HG03060 (cell line): ENCODE measurements at regions not wholly inside any gene's neighbourhood (a gene's known extent, or its start where the extent isn't known, plus 50 kb on each side); places are given as distances from the start of the nearest gene placed in this dataset.
A peak's percentile ranks its signal among the peaks of the same experiment; 100 is the strongest.

Source experiments
- ATAC-seq: cut with Tn5 transposase; IDR thresholded peaks from one replicate; pipeline ENCODE4 v1.9.1; 2021; ENCODE audit warnings: low read depth, moderate number of reproducible peaks; ENCODE audit not compliant: unreplicated experiment

GRCh38 chr15:85847031-85847430 is 52.3 kb upstream of the KLHL25 start:
- no peak for ATAC-seq

- no peak for ATAC-seq
These were observed 55.2 kb upstream of the KLHL25 start for GRCh38 chr15:85849946-85850345.

- no peak for ATAC-seq
These were observed 58.2 kb upstream of the KLHL25 start for GRCh38 chr15:85852969-85853368.

GRCh38 chr15:85854345-85855097 is 59.8 kb upstream of the KLHL25 start:
- ATAC-seq, result peak; percentile 42

GRCh38 chr15:85858586-85859375 is 64.1 kb upstream of the KLHL25 start:
- peak; percentile 89 for ATAC-seq

- no peak for ATAC-seq
These were observed 64.9 kb upstream of the KLHL25 start for GRCh38 chr15:85859671-85860070.

GRCh38 chr15:85860394-85861161 is 65.9 kb upstream of the KLHL25 start:
- no peak for ATAC-seq

GRCh38 chr15:85865070-85865684 is 70.5 kb upstream of the KLHL25 start:
- ATAC-seq, result no peak

- no peak for ATAC-seq
These were observed 72.5 kb upstream of the KLHL25 start for GRCh38 chr15:85867250-85867649.

GRCh38 chr15:85869124-85869523 is 74.4 kb upstream of the KLHL25 start:
- ATAC-seq, result no peak

- no peak for ATAC-seq
These were observed 75.7 kb upstream of the KLHL25 start for GRCh38 chr15:85870216-85871014.

- ATAC-seq, result no peak
These were observed 76.8 kb upstream of the KLHL25 start for GRCh38 chr15:85871545-85871944.

- ATAC-seq, result no peak
These were observed 77.4 kb upstream of the KLHL25 start for GRCh38 chr15:85872125-85872524.

GRCh38 chr15:85874236-85874635 is 79.5 kb upstream of the KLHL25 start:
- ATAC-seq, result no peak

- no peak for ATAC-seq
These were observed 81.0 kb upstream of the KLHL25 start for GRCh38 chr15:85875756-85876155.

GRCh38 chr15:85878828-85879225 is 84.1 kb upstream of the KLHL25 start:
- ATAC-seq, result no peak

- ATAC-seq, result no peak
These were observed 84.8 kb upstream of the KLHL25 start for GRCh38 chr15:85879334-85880163.

- no peak for ATAC-seq
These were observed 85.9 kb upstream of the KLHL25 start for GRCh38 chr15:85880501-85881190.
